K562 (cell line): ENCODE measurements at regions not wholly inside any gene's neighbourhood (a gene's known extent, or its start where the extent isn't known, plus 50 kb on each side); places are given as distances from the start of the nearest gene placed in this dataset.
A peak's percentile ranks its signal among the peaks of the same experiment; 100 is the strongest.

Experiments
- ATAC-seq: fragments of 200-7000 bp; cut with Tn5 transposase; 3 replicates; pipeline ENCODE4 v1.9.1; 2020; ENCODE audit warnings: moderate library complexity
- BruUV-seq: library from RNA; stranded (reverse); fragments of 400-500 nt; replicated peaks from 2 replicates; lab custom pipeline; 2021; lab: Mats Ljungman, UMichigan
- CTCF ChIA-PET: fragments of 300-600 bp; formaldehyde crosslinking; extraction: SDS; loops from one replicate; lab custom pipeline; 2021; ENCODE audit warnings: low intra/inter-chr PET ratio; lab: Yijun Ruan, JAX
- POLR2A ChIA-PET: fragments of 300-600, 350-650 bp; sonication (Branson Sonifier 250); formaldehyde crosslinking; extraction: SDS; loops from one replicate; lab custom pipeline; 2021; ENCODE audit warnings: antibody characterized with exemption, inconsistent platforms; lab: Yijun Ruan, JAX
- DNase-seq, 4 experiments: peaks; one replicate each; pipeline versions ENCODE4 v3.0.0 to v3.0.0-alpha.2; 2011 to 2018; ENCODE audit warnings: low spot score in 3 of 4, mixed read lengths in 3 of 4; ENCODE audit errors: extremely low read depth in 1 of 4
- FAIRE-seq: peaks from 2 replicates; lab custom pipeline; 2011; peaks lifted over from hg19 to GRCh38; lab: Jason Lieb, UNC
- H2AFZ ChIP-seq: 2 replicates; pipeline ENCODE4 v1.6.0; 2011; ENCODE audit warnings: low read depth, low read length, control low read depth, inconsistent platforms
- H3K27ac ChIP-seq: fragments of 200-600 bp; 3 replicates; pipeline ENCODE4 v1.8.0; 2011; ENCODE audit warnings: low read depth, mild to moderate bottlenecking, control low read depth, inconsistent platforms, low read length, moderate library complexity, mixed read lengths; ENCODE audit errors: extremely low read depth
- H3K27me3 ChIP-seq, 2 experiments: fragments of 300-600 bp in 1 of 2; 2 replicates in 1 of 2; 3 replicates in 1 of 2; pipeline versions ENCODE4 v1.6.0 to v1.8.0; 2011; ENCODE audit warnings: inconsistent platforms in 2 of 2, low read length in 2 of 2, mild to moderate bottlenecking in 1 of 2, mixed read lengths in 1 of 2, moderate library complexity in 1 of 2; ENCODE audit not compliant: control insufficient read depth in 2 of 2, insufficient read depth in 2 of 2
- H3K36me3 ChIP-seq: fragments of 300-600 bp; 3 replicates; pipeline ENCODE4 v1.8.0; 2011; ENCODE audit warnings: mild to moderate bottlenecking, low read length, inconsistent platforms; ENCODE audit not compliant: control insufficient read depth, insufficient read depth
- H3K4me1 ChIP-seq, 2 experiments: fragments of 200-600 bp in 1 of 2; replicated peaks in 1 of 2; 2 replicates in 1 of 2; 3 replicates in 1 of 2; pipeline versions ENCODE4 v1.5.1 to v1.8.0; 2011; ENCODE audit warnings: inconsistent platforms in 2 of 2, low read length in 2 of 2, mild to moderate bottlenecking in 1 of 2, mixed read lengths in 1 of 2, moderate library complexity in 1 of 2; ENCODE audit not compliant: control insufficient read depth in 2 of 2, insufficient read depth in 2 of 2
- H3K4me2 ChIP-seq: 2 replicates; pipeline ENCODE4 v1.6.1; 2011; ENCODE audit warnings: low read length, control low read depth, inconsistent platforms, mixed read lengths; ENCODE audit not compliant: insufficient read depth
- H3K4me3 ChIP-seq: fragments of 200-600 bp; sonication (generic), shearing (Covaris generic); 2 replicates; pipeline ENCODE4 v1.5.1; 2016; ENCODE audit warnings: control low read depth, inconsistent platforms
- H3K79me2 ChIP-seq: fragments of 200-600 bp; 3 replicates; pipeline ENCODE4 v1.8.0; 2011; ENCODE audit warnings: low read length, inconsistent platforms; ENCODE audit not compliant: control insufficient read depth, insufficient read depth
- H3K9ac ChIP-seq, 2 experiments: 2 replicates each; pipeline versions ENCODE4 v1.6.0 to v1.6.1; 2011; ENCODE audit warnings: low read depth in 2 of 2, low read length in 2 of 2, control low read depth in 1 of 2, inconsistent platforms in 1 of 2, mild to moderate bottlenecking in 1 of 2, mixed read lengths in 1 of 2; ENCODE audit not compliant: insufficient read depth in 1 of 2
- H3K9me1 ChIP-seq: one replicate; pipeline ENCODE4 v1.6.0; 2011; ENCODE audit warnings: inconsistent platforms, mild to moderate bottlenecking, low read length, moderate library complexity; ENCODE audit not compliant: control insufficient read depth, insufficient read depth
- H3K9me3 ChIP-seq: replicated peaks from 2 replicates; pipeline ENCODE4 v1.5.1; 2011; ENCODE audit warnings: low read depth, low read length, inconsistent platforms; ENCODE audit not compliant: control insufficient read depth, insufficient read depth
- H4K20me1 ChIP-seq: replicated peaks from 2 replicates; pipeline ENCODE4 v1.6.1; 2011; ENCODE audit warnings: low read length, inconsistent platforms, mixed read lengths; ENCODE audit not compliant: control insufficient read depth, insufficient read depth
- BCOR ChIP-seq: fragments of 450-650 bp; IDR thresholded peaks from 2 replicates; pipeline ENCODE4 v1.6.1; 2016
- BDP1 ChIP-seq: IDR thresholded peaks from 3 replicates; pipeline ENCODE4 v1.6.1; 2011; ENCODE audit not compliant: insufficient read length, insufficient read depth
- BHLHE40 ChIP-seq: IDR thresholded peaks from 2 replicates; pipeline ENCODE4 v1.6.1; 2011; ENCODE audit warnings: low read length, improper control_type of control experiment
- COPS2 ChIP-seq: fragments of 450-650 bp; conservative IDR thresholded peaks from 2 replicates; pipeline ENCODE4 v1.6.1; 2016; ENCODE audit warnings: mild to moderate bottlenecking, moderate library complexity
- CREBBP ChIP-seq: IDR thresholded peaks from one replicate; pipeline ENCODE4 v1.6.1; 2012; ENCODE audit warnings: low read depth, mild to moderate bottlenecking, control low read depth, inconsistent platforms, low read length
- CTBP1 ChIP-seq: fragments of 450-650 bp; IDR thresholded peaks from 2 replicates; pipeline ENCODE4 v1.6.1; 2016; ENCODE audit warnings: borderline replicate concordance
- CXXC5 ChIP-seq: fragments of 250-450 bp; sonication (Bioruptor Pico); IDR thresholded peaks from 2 replicates; pipeline ENCODE4 v1.8.0; 2022; ENCODE audit warnings: inconsistent platforms, mild to moderate bottlenecking, moderate library complexity
- HMG20B ChIP-seq: fragments of 250-450 bp; sonication (Bioruptor Pico); IDR thresholded peaks from 2 replicates; pipeline ENCODE4 v1.5.0; 2021; ENCODE audit warnings: mild to moderate bottlenecking
- KDM1A ChIP-seq, 2 experiments: fragments of 450-650 bp; IDR thresholded peaks; 2 replicates each; pipeline ENCODE4 v1.6.1; 2016; ENCODE audit warnings: mild to moderate bottlenecking in 2 of 2
- MBD2 ChIP-seq: sonication (generic); IDR thresholded peaks from 2 replicates; pipeline ENCODE4 v1.6.1; 2016; ENCODE audit warnings: low read depth, borderline replicate concordance
- MTA2 ChIP-seq: fragments of 450-650 bp; IDR thresholded peaks from 2 replicates; pipeline ENCODE4 v1.6.1; 2016; ENCODE audit warnings: low read depth
- MTF1 ChIP-seq: fragments of 250-450 bp; sonication (Bioruptor Pico); IDR thresholded peaks from 2 replicates; pipeline ENCODE4 v1.9.0; 2021; ENCODE audit warnings: moderate library complexity, mild to moderate bottlenecking, inconsistent platforms, borderline replicate concordance
- MXI1 ChIP-seq: IDR thresholded peaks from 2 replicates; pipeline ENCODE4 v1.6.1; 2011; ENCODE audit warnings: low read depth, mild to moderate bottlenecking, improper control_type of control experiment, low read length
- NCOA4 ChIP-seq: fragments of 450-650 bp; IDR thresholded peaks from 2 replicates; pipeline ENCODE4 v1.6.1; 2018; ENCODE audit warnings: mild to moderate bottlenecking; ENCODE audit not compliant: partially characterized antibody
- PHTF2 ChIP-seq: fragments of 250-450 bp; sonication (Bioruptor Pico); IDR thresholded peaks from 2 replicates; pipeline ENCODE4 v1.5.0; 2021; ENCODE audit warnings: mild to moderate bottlenecking
- RB1 ChIP-seq: fragments of 450-650 bp; IDR thresholded peaks from 2 replicates; pipeline ENCODE4 v1.6.1; 2017; ENCODE audit warnings: low read depth, mild to moderate bottlenecking
- RBM25 ChIP-seq: fragments of 200-400 bp; formaldehyde crosslinking; IDR thresholded peaks from 2 replicates; pipeline ENCODE4 v1.6.1; 2018; ENCODE audit warnings: low read length, low read depth, moderate library complexity; ENCODE audit not compliant: severe bottlenecking
- U2AF1 ChIP-seq: fragments of 200-400 bp; formaldehyde crosslinking; optimal IDR thresholded peaks from 2 replicates; pipeline ENCODE3; 2017; ENCODE audit warnings: mild to moderate bottlenecking, low read depth, low read length, moderate library complexity
- USF2 ChIP-seq: sonication (generic); formaldehyde crosslinking; IDR thresholded peaks from 2 replicates; pipeline ENCODE4 v1.5.0; 2020; ENCODE audit warnings: missing genetic modification reagents
- ZFP36 ChIP-seq: fragments of 150-350 bp; IDR thresholded peaks from 2 replicates; pipeline ENCODE4 v1.6.1; 2018; ENCODE audit warnings: low read length, low read depth; ENCODE audit not compliant: partially characterized antibody
- ZNF12 ChIP-seq: sonication (generic); formaldehyde crosslinking; IDR thresholded peaks from 2 replicates; pipeline ENCODE4 v1.4.0; 2020; ENCODE audit warnings: mild to moderate bottlenecking, missing genetic modification reagents
- WGBS: fragments of 100-300 bp; shearing (Covaris generic); methylation state at CpG from one replicate; pipeline ENCODE4 v1.1.6; 2016; ENCODE audit warnings: low coverage, mixed read lengths; ENCODE audit not compliant: insufficient coverage; ENCODE audit errors: missing lambda C conversion rate; 5-methylcytosine and 5-hydroxymethylcytosine counted together
- in situ Hi-C: fragments of 300-500 bp; cut with MboI; formaldehyde crosslinking; loops from 4 replicates; pipeline ENCODE4 v1.15.0; 2018; ENCODE audit warnings: inconsistent platforms, mixed read lengths
- intact Hi-C: fragments of 100-400 bp; cut with micrococcal nuclease; formaldehyde crosslinking; loops from 2 replicates; pipeline ENCODE4 v1.14.2; 2022

- ATAC-seq: no peak
- TF ChIP-seq MXI1 (no peak), MTF1 (CRISPR knock-in tag) (no peak), PHTF2 (CRISPR knock-in tag) (no peak), KDM1A (IDR thresholded peaks at IDR 0.05) (0 out of 4 replicates have a peak, but pooled peaks of 1 of the 2 experiments have one; percentile 32), BHLHE40 (no peak), CREBBP (no peak), U2AF1 (no peak), HMG20B (CRISPR knock-in tag) (no peak), MBD2 (no peak), RBM25 (peak; percentile 52), COPS2 (no peak), BCOR (peak; percentile 69), USF2 (CRISPR knock-in tag) (no peak), BDP1 (no peak), RB1 (no peak), ZNF12 (CRISPR knock-in tag) (no peak), MTA2 (no peak), NCOA4 (no peak), CXXC5 (CRISPR knock-in tag) (no peak), CTBP1 (no peak), ZFP36 (peak; percentile 36)
- H4K20me1 ChIP-seq: no peaks in the 10 kb centered on the region
Measured at GRCh38 chr19:5244351-5244750, 96.3 kb downstream of the PTPRS start.

More at GRCh38 chr19:5244351-5244750, 96.3 kb downstream of the PTPRS start:
- in situ Hi-C loops (no loop called here), intact Hi-C loops (no loop called here)
- FAIRE-seq: no peak
- Histone ChIP-seq H3K4me1 (peaks cover 2 to 21% of the 10 kb centered on the region in 2 experiments; a peak in 3 of 5 replicates), H3K9me3 (no peaks in the 10 kb centered on the region), H3K27me3 (no peaks in the 10 kb centered on the region), H3K9me1 (no peaks in the 10 kb centered on the region), H3K79me2 (no peaks in the 10 kb centered on the region), H3K4me2 (no peak overlapping the region), H3K27ac (no peak overlapping the region), H3K36me3 (no peaks in the 10 kb centered on the region), H2AFZ (no peak overlapping the region), H3K9ac (no peak overlapping the region), H3K4me3 (no peak overlapping the region)
- ChIA-PET CTCF (no interaction called here), POLR2A (no interaction called here)
- no peak for DNase-seq
- no TSS peak for BruUV-seq
- 85% methylated on average over 11 of the region's 11 CpGs for WGBS
